ENCODE measurements at regions not wholly inside any gene's neighbourhood (a gene's known extent, or its start where the extent isn't known, plus 50 kb on each side); places are given as distances from the start of the nearest gene placed in this dataset.

DNA sequence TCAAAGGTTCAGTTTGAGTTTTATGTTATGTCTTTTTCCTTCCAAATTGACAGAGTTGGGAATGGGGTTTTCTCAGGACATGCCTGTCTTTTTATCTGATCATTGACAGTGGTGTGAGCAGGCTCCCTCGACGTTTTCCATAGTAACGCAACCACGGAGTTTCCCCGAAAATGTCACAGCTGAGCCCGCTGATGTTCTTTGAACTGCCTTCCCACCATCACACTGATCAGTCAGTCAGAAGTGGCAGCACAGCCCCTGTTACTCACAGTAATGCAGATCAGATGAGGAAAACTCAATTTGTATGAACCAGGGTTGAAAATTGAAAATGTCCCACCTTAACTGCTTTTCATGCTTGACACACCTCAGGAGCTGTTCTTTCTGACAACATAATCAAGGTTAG, 210.4 kb downstream of the NECTIN3 start:
- 81% methylated on average over 6 of the region's 6 CpGs for WGBS

DNA sequence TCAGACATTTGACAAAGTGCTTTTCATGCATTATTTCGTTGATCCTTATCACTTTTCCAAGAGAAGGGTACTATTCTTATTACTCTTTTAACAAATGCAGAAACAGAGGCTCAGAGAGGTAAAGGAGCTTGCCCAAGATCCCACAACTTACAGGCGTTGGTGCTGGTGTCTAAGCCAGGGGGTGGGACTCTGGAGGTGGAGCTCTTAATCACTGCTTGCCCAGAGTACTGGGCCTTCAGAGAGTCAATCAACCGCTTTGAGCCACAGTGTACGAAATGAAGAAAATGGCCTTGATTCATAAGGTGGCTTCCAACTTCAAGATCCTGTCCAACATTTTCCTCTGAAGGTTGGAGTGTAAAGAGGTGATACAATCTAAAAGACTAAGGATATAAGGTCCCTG, 211.5 kb downstream of the NECTIN3 start:
- Histone ChIP-seq H3K4me3 (no peak overlapping the region), H3K4me1 (replicated peaks) (no peaks in the 10 kb centered on the region), H3K9me3 (no peaks in the 10 kb centered on the region), H3K27me3 (replicated peaks; ENCODE audit: insufficient read depth) (no peaks in the 10 kb centered on the region), H3K27ac (no peak overlapping the region), H3K36me3 (no peaks in the 10 kb centered on the region)
- no peak for TF ChIP-seq POLR2AphosphoS5 (IDR thresholded peaks at IDR 0.05)
- TF ChIP-seq, protein P1, sequence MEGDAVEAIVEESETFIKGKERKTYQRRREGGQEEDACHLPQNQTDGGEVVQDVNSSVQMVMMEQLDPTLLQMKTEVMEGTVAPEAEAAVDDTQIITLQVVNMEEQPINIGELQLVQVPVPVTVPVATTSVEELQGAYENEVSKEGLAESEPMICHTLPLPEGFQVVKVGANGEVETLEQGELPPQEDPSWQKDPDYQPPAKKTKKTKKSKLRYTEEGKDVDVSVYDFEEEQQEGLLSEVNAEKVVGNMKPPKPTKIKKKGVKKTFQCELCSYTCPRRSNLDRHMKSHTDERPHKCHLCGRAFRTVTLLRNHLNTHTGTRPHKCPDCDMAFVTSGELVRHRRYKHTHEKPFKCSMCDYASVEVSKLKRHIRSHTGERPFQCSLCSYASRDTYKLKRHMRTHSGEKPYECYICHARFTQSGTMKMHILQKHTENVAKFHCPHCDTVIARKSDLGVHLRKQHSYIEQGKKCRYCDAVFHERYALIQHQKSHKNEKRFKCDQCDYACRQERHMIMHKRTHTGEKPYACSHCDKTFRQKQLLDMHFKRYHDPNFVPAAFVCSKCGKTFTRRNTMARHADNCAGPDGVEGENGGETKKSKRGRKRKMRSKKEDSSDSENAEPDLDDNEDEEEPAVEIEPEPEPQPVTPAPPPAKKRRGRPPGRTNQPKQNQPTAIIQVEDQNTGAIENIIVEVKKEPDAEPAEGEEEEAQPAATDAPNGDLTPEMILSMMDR (IDR thresholded peaks at IDR 0.05), result no peak
- no peak for TF ChIP-seq POLR2A (IDR thresholded peaks at IDR 0.05)
- no peak for DNase-seq (ENCODE audit: low spot score)
- intact Hi-C loops (cut with DNase I), result no loop called here
- 49% methylated on average over 4 of the region's 4 CpGs for WGBS

More for the DNA sequence above, 210.4 kb downstream of the NECTIN3 start:
- intact Hi-C loops (cut with DNase I), result no loop called here
- H3K9me3 ChIP-seq, result no peaks in the 10 kb centered on the region
- no peaks in the 10 kb centered on the region for H3K4me1 ChIP-seq (replicated peaks)
- H3K36me3 ChIP-seq, result no peaks in the 10 kb centered on the region
- H3K4me3 ChIP-seq, result no peak overlapping the region
- TF ChIP-seq POLR2AphosphoS5 (IDR thresholded peaks at IDR 0.05), result no peak
- no peak for TF ChIP-seq POLR2A (IDR thresholded peaks at IDR 0.05)
- TF ChIP-seq, protein P1 (IDR thresholded peaks at IDR 0.05), result no peak
- no peak overlapping the region for H3K27ac ChIP-seq
- DNase-seq (ENCODE audit: low spot score), result no peak
- H3K27me3 ChIP-seq (replicated peaks; ENCODE audit: insufficient read depth), result no peaks in the 10 kb centered on the region

DNA sequence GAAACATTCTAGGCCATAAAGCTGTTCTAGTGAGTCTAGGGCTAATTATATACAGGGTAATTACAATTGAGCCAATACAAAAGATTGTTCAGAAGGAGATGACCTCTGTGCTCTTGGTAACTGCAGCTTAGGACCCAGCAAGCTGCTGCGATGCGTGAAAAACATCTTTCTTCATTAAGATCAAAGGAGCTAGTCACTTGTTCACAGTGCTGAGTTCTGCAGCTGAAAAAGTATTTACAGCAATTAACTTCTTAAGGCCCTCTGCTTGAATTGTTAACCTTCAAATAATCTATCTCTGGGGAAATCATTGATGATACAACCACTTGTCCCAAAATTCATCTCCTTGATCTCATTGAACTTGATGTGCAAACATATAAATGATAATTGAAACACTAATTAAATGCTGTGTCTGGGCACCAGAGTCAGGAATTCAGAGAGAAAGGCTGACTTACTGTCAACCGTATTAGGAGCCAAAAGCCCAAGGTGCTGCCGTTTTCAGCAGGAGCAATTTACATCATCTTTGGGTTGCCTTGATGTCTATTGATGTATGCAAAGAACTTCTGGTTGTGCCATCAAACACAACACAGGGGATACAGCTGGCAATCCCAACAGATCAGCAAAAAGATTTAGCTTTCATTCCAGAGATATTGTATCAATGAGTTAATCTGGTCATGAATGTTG, 213.0 kb downstream of the NECTIN3 start:
- WGBS, result 88% methylated on average over 4 of the region's 4 CpGs
- DNase-seq (ENCODE audit: low spot score), result no peak
- H3K4me1 ChIP-seq (replicated peaks), result no peaks in the 10 kb centered on the region
- no peaks in the 10 kb centered on the region for H3K9me3 ChIP-seq
- intact Hi-C loops (cut with DNase I), result no loop called here
- TF ChIP-seq, protein P1 (IDR thresholded peaks at IDR 0.05), result no peak
- no peak for TF ChIP-seq POLR2AphosphoS5 (IDR thresholded peaks at IDR 0.05)
- TF ChIP-seq POLR2A (IDR thresholded peaks at IDR 0.05), result no peak
- H3K4me3 ChIP-seq, result no peak overlapping the region
- H3K27me3 ChIP-seq (replicated peaks; ENCODE audit: insufficient read depth), result no peaks in the 10 kb centered on the region
- no peaks in the 10 kb centered on the region for H3K36me3 ChIP-seq
- H3K27ac ChIP-seq, result no peak overlapping the region

DNA sequence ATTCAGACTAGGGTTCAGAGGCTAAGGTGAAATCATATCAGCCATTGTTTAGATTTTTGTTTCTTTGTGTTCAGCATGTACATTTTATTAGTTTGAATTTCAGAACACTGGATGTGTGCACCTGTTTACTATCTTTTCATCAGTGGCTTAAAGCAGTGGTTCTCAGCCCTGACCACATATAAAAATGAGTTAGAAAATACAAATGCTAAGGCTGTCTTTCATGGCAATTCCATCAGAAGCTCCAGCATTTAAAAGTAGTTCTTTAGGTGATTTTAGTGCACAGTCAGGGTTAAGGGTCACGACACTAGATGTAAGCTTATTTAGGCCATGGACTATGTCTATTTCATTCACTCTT, 213.5 kb downstream of the NECTIN3 start:
- intact Hi-C loops (cut with DNase I), result no loop called here
- Histone ChIP-seq H3K27ac (no peak overlapping the region), H3K27me3 (replicated peaks; ENCODE audit: insufficient read depth) (no peaks in the 10 kb centered on the region), H3K4me1 (replicated peaks) (no peaks in the 10 kb centered on the region), H3K9me3 (no peaks in the 10 kb centered on the region), H3K36me3 (no peaks in the 10 kb centered on the region), H3K4me3 (no peak overlapping the region)
- DNase-seq (ENCODE audit: low spot score), result no peak
- 97% methylated on average over 1 of the region's 1 CpG for WGBS
- TF ChIP-seq POLR2A (IDR thresholded peaks at IDR 0.05) (no peak), POLR2AphosphoS5 (IDR thresholded peaks at IDR 0.05) (no peak)
- TF ChIP-seq, protein P1 (IDR thresholded peaks at IDR 0.05), result no peak

DNA sequence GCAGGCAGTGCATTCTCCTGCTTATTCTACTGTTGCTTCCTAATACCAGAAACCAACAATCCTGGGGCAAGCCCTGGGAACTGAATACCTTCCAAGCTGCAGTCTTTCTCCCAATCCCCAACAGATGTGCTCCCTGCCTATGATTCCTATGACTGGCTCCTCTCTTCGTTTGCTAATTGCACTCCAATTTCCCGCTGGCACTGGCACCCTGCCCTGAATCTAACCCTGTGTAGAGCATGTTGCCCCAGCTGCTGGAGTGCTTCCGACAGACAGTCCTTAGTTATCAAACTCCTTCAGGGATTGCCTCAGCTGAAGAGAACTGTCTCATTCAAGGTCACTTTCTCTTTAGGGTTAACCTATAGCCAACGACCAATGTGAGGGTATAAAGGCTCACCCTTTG, 214.1 kb downstream of the NECTIN3 start:
- Histone ChIP-seq H3K4me1 (replicated peaks) (no peaks in the 10 kb centered on the region), H3K27me3 (replicated peaks; ENCODE audit: insufficient read depth) (no peaks in the 10 kb centered on the region), H3K9me3 (no peaks in the 10 kb centered on the region), H3K27ac (no peak overlapping the region), H3K36me3 (no peaks in the 10 kb centered on the region), H3K4me3 (no peak overlapping the region)
- no peak for DNase-seq (ENCODE audit: low spot score)
- TF ChIP-seq, protein P1 (IDR thresholded peaks at IDR 0.05), result no peak
- TF ChIP-seq POLR2A (IDR thresholded peaks at IDR 0.05) (no peak), POLR2AphosphoS5 (IDR thresholded peaks at IDR 0.05) (no peak)
- intact Hi-C loops (cut with DNase I), result no loop called here
- WGBS, result 62% methylated on average over 4 of the region's 4 CpGs

Measured in prostate gland (tissue), 2 donors.